ENCODE measurements at regions not wholly inside any gene's neighbourhood (a gene's known extent, or its start where the extent isn't known, plus 50 kb on each side); places are given as distances from the start of the nearest gene placed in this dataset.

GRCh38 chr4:36394352-36394903 is 113.0 kb downstream of the DTHD1 start:
- FAIRE-seq, result no peak

- FAIRE-seq, result no peak
These were observed 118.4 kb downstream of the DTHD1 start for GRCh38 chr4:36399762-36400353.

DNA sequence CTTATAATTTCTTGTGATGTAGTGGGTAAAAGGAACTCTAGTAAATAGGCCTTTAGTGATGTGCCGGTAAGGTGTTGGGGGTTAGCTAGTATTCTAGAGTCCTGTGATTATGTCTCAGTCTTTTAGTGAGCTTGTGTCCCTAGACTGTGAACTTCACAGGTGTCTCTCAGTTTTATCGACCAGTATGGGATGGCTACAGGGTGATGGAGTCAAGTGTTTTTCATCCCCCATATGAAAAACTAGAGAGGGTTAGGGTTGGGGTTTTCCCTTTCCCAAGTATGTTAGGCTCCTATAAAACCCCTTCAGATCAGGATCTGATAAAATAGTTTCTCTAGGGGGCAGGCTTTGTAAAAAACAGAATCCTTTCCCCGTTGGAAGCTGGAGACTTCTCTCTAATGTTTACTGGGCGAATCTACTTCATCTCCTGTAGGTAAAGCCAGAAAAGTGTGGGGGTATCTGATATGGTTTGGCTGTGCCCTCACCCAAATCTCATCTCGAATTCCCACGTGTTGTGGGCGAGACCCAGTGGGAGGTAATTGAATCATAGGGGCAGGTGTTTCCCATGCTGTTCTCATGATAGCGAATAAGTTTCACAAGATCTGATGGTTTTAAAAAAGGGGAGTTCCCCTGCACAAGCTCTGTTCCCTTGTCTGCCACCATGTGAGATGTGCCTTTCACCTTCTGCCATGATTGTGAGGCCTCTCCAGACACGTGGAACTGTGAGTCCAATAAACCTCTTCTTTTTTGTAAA is 120.8 kb downstream of the DTHD1 start:
- no peak for FAIRE-seq

DNA sequence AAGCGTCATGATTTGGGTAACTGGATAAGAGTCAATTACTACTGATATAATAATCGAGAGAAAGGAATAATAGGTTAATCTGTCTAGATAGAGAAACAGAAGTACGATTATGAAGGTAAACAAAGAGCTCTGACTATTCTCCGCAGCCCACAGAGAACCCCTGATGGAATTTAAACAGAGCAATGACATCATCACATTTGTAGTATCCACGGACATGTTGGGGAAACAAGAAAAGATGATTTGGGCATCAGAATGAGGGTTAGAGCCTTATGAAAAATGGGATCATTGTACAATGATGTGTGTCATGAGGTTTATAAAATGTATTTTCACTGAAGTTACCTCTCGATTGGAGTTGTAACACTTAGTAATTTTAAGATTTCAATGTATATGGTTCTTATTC is 129.9 kb downstream of the DTHD1 start:
- no peak for FAIRE-seq

DNA sequence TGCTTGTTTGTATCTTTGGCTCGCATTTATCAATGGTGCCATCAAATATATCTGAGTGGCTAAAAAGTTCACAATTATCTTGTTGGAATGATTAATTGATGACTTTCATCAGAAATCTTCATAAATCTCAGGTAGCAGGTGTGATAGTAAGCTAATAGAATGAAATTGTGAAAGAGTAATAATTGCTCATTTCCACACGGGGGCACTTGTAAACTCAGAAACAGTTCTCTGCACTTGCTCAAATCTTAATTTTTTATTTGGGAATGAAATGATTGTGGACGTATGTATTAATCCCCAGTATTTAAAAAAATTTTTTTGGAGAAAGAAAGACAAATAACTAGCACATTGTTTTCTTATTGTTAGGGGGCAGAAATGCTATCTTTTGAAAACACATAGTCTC is 132.8 kb downstream of the DTHD1 start:
- FAIRE-seq, result no peak

- no peak for FAIRE-seq
These were observed 135.7 kb downstream of the DTHD1 start for GRCh38 chr4:36417146-36417545.

DNA sequence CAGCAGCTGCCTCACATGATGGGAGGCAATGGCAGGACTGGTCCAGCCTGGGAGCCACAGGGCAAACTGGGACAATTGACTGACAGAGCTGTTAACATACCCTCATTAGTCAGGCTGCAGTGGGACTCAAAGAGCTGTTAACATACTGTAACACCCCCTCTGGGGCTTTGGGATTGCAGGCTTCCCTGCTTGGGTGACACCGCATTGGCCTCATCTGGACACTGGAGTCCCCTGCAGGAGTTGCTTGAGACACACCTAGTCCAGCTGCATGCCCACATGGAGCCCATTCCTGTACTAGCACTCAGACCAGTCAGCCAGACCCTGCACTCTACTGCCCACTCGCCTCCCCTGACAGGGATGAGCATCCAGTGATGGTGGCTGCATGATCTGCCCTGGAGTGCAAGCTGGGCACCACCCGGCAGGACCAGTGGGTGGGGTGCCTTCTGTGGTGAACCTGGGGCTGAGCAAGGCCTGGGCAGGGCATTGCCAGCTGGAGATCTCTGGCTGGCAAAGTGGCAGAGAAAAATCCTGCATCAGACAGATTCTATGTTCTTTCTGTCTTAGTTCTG is 138.8 kb downstream of the DTHD1 start:
- no peak for FAIRE-seq

DNA sequence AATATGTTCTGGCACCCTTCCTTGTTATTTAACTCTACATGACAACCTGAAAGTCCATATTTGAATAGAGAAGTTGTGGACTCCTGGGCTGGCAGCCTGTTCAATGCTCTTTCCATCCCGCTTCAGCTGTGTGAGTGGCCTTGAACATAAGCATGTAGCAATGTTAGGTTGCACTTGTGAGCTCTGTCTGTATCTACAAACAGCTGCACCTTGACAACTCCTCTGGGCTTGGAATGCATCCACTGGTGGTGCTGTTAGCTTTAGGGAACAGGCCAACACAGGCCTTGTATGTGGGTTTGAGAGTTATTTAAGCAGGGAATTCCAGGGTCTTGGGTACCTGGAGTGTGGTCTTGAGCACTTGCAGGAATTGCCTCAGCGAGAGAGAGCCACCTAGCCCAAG is 141.2 kb downstream of the DTHD1 start:
- no peak for FAIRE-seq

DNA sequence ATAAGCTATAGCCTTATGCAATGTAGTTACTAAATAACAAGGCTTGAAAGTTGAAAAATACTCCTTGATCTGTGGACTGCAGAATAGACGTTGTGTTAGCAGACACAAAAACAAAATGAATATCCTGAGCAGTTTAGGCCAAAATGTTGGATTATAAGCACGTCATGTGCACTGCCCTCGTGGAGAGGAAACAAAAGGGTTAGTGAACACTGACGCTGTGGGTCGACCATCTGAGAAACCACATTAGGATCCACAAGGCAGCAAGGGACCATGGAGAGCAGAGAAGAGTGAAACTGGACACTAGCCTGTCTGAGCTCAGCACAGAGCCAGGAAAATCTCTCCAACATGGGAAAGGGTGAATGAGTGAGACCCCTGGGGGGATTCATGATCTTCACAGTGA is 145.3 kb downstream of the DTHD1 start:
- FAIRE-seq, result no peak

DNA sequence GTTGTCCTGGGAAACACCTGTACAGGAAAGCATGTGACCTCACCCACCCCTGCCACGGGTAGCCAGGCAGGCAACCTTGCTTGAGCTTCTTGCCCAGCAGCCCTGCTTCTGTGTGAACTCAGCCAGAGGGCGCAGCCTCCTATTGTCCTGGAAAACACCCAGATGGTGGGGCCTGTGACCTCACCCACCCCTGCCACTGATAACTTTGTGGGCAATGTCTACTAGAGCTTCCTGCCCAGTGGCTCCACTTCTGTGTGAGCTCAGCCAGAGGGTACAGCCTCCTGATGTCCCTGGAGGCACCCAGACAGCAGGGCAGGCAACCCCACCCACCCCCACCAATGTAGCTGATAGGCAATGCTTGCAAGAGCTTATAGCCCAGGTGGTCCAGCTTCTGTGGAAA is 146.3 kb downstream of the DTHD1 start:
- no peak for FAIRE-seq

- FAIRE-seq, result no peak
These were observed 151.2 kb downstream of the DTHD1 start for GRCh38 chr4:36432586-36432985.

DNA sequence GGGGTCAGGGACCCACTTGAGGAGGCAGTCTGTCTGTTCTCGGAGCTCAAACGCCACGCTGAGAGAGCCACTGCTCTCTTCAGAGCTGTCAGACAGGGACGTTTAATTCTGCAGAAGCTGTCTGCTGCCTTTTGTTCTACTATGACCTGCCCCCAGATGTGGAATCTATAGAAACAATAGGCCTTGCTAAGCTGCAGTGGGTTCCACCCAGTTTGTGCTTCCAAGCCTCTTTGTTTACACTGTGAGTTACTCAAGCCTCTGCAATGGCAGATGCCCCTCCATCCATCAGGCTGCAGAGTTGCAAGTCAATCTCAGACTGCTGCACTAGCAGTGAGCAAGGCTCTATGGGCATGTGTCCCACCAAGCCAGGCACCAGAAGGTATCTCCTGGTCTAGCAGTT is 158.1 kb downstream of the DTHD1 start:
- no peak for FAIRE-seq

- FAIRE-seq, result no peak
These were observed 164.1 kb downstream of the DTHD1 start for GRCh38 chr4:36445480-36445879.

DNA sequence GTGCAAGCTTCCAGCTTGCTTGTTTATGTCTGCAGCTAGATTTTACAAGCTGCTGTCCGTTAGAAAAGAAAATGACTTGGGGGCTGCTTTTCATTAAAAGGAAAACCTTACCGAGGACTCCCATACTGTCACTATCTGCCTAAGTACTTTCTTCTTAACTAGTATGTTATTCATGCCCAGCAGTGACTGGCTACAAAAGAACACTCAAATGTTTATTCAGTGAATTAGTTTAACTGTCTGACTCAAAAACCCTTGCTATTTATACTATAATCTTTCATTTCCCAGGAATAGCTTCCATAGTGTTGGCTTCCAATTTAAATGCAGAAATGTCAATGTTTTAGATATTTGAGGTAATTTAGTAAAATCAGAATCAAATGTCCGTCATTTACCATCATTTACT is 164.9 kb downstream of the DTHD1 start:
- no peak for FAIRE-seq

GRCh38 chr4:36461344-36461743 is 179.9 kb downstream of the DTHD1 start:
- no peak for FAIRE-seq

GRCh38 chr4:36467670-36468069 is 186.3 kb downstream of the DTHD1 start:
- no peak for FAIRE-seq

DNA sequence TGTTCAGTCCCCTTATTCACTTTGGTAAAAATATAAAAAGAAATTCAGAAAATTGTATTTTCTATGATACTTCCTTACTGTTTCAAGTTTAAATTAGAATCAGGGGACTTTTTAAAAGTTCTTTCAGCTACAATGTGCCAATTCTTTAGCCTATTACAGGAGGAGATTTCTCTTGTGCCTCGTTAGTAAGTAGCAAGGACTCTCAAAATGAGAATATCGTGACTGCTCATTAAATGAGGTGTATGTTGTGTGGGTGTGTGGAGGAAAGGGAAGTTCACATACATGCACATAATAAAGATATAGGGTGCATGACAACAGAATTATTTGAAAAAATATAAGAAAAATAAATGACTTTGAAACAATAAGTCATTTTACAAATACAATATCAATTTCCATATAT is 190.5 kb downstream of the DTHD1 start:
- FAIRE-seq, result no peak

GRCh38 chr4:36476135-36476534 is 194.7 kb downstream of the DTHD1 start:
- no peak for FAIRE-seq

DNA sequence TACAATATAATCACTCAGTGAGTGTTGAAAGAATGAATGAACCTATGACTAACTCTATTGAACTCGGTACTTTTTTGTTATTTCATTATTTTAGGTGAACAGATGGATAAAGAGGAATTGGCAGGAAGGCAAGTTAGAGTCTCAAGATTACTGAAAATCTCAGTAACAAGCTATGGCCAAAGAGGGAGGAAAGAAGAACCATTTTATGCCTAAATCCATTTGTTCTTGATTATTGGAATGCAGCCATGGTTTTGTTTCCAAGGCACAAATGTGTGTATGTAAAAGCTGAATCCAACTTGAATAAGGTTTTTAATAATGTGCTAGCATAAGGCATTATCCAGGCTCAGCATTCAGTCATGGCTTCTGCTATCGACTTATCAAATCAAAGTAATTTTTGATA is 196.4 kb downstream of the DTHD1 start:
- no peak for FAIRE-seq

DNA sequence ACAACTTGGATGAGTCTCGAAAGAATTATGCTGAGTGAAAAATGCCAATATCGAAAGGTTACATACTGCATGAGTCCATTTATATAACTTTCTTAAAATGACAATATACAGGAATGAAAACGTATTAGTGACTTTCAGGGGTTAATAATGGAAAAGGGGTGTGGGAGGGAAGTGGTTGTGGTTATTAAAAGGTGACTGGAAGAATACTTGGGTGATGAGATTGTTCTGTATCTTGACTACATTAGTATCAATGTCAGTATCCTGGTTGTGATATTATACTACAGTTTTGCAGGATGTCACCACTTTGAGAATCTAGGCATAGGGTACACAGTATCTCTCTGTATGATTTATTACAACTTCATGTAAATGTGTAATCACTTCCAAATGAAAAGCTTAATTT is 204.5 kb downstream of the DTHD1 start:
- FAIRE-seq, result no peak

DNA sequence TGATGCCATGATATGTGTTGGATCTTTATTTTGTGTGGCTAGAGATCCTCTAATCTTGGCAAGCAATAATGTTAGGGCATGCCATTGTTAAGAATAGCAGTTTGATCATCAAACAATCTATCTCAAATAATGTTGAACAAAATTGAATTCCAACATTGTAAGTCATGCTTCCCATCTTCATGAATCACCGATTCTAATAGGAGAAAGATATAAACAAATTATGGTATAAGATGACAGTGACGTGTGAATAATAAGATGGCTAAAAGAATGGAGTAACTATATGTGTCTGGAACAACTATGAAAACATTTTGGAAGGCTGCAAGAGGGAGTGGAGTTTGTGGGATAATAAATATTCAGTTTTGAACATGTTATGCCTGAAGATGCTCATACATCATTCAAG is 208.4 kb downstream of the DTHD1 start:
- FAIRE-seq, result no peak

DNA sequence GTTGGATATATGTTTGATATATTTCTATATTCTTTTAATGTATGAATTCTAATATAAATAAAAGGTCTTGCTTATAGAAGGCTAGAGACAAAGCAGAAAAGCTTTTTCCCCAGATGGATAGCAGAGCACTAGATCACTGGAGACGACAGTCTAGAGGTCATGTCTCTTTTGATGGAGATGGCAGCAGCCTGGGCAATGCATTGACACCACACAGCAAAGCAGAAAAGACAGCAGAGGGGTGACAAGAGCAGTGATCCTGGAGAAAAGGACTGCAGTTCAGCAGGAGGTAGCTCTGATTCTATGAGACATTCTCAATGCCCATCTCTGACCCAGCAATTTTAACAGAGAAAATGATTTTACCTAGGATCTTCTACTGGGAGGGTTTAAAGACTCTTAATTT is 210.6 kb downstream of the DTHD1 start:
- no peak for FAIRE-seq

DNA sequence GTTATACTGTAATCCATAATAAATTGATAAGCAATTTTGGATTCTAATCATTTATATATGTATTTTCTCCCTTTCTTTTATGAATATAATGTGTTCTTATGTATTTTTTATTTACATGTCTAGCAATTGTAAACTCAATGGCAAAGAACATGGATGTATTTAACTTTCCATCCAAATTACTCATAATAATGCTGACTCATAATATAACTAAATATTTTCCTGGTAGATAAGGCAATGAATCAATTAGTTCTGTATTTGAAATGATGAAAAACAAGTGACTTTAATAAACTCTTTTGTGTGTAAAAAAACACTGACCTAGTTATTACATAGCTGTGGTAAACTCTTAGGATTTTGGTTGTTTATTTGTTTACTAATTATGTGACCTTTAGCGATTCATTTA is 211.2 kb downstream of the DTHD1 start:
- no peak for FAIRE-seq

DNA sequence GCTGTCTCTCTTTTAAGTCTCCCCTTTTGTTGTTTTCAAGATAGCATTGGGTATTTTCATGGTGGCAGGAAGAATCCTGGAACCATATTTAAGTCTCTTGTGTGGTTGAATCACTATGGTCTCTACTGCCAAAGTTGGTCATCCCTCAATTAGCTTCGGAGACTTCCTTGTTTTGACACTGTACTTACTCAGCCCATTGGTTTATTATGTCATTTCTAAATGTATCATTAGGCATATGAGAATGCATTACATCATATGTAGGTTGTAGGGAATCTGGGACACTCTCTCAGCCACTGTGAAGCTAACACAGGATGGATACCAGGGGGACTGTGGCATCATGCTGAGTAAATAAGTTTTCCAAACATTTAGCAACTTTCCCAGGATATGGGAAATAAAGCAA is 211.8 kb downstream of the DTHD1 start:
- no peak for FAIRE-seq
